ENCODE measurements at regions not wholly inside any gene's neighbourhood (a gene's known extent, or its start where the extent isn't known, plus 50 kb on each side); places are given as distances from the start of the nearest gene placed in this dataset.

GRCh38 chr6:88294702-88295101, 128.6 kb upstream of the CNR1 start:
- no peak for TF ChIP-seq CTCF (IDR thresholded peaks at IDR 0.05)
- no peak for TF ChIP-seq REST (IDR thresholded peaks at IDR 0.05; ENCODE audit: insufficient read depth in 1 of 2, low read depth in 2 of 2, low read length in 1 of 2)
- TF ChIP-seq POLR2AphosphoS5 (IDR thresholded peaks at IDR 0.05; ENCODE audit: low read depth, low read length) = no peak
- TF ChIP-seq TCF7L2 (IDR thresholded peaks at IDR 0.05; ENCODE audit: low read depth, low read length) = no peak
- no peak for TF ChIP-seq SIN3A (IDR thresholded peaks at IDR 0.05; ENCODE audit: borderline replicate concordance, insufficient read depth, low read depth, low read length)
